OCI-LY3 (cell line): ENCODE measurements at regions not wholly inside any gene's neighbourhood (a gene's known extent, or its start where the extent isn't known, plus 50 kb on each side); places are given as distances from the start of the nearest gene placed in this dataset.

Experiments
- EZH2phosphoT487 ChIP-seq: fragments of 200-600 bp; shearing (Covaris generic); IDR thresholded peaks from 2 replicates; pipeline ENCODE4 v1.6.1; 2018; ENCODE audit warnings: antibody characterized with exemption, mixed run types, low read depth
- TF ChIP-seq, protein P1 (sequence below): fragments of 200-600, 300-600 bp; sonication (generic); IDR thresholded peaks from 2 replicates; pipeline ENCODE4 v1.5.1; 2014; ENCODE audit warnings: antibody characterized with exemption, low read length, low read depth

DNA sequence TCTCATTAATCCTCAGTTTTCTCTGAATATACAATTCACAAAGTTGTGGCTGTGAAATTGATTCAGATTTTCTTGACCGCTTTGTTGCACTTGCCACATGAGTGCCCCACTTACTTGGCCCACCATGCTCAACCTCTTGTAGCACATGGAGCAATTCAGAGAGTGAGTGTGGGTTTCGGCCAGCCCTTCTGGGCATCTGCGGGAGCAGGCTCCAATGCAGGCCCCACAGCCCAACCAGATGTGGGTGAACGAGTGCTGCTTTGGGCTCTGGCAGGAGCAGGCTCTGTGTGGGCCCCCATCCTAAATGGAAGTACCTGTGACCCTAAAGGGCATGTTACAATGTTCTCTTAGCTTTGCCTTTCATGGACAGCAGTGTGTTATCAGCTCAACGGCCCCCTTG is 2338.6 kb downstream of the LRRC4C start:
- TF ChIP-seq, protein P1, sequence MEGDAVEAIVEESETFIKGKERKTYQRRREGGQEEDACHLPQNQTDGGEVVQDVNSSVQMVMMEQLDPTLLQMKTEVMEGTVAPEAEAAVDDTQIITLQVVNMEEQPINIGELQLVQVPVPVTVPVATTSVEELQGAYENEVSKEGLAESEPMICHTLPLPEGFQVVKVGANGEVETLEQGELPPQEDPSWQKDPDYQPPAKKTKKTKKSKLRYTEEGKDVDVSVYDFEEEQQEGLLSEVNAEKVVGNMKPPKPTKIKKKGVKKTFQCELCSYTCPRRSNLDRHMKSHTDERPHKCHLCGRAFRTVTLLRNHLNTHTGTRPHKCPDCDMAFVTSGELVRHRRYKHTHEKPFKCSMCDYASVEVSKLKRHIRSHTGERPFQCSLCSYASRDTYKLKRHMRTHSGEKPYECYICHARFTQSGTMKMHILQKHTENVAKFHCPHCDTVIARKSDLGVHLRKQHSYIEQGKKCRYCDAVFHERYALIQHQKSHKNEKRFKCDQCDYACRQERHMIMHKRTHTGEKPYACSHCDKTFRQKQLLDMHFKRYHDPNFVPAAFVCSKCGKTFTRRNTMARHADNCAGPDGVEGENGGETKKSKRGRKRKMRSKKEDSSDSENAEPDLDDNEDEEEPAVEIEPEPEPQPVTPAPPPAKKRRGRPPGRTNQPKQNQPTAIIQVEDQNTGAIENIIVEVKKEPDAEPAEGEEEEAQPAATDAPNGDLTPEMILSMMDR = no peak
- no peak for TF ChIP-seq EZH2phosphoT487
